ENCODE measurements at regions not wholly inside any gene's neighbourhood (a gene's known extent, or its start where the extent isn't known, plus 50 kb on each side); places are given as distances from the start of the nearest gene placed in this dataset.

- no peak for TF ChIP-seq CTCF (IDR thresholded peaks at IDR 0.05 in 4 of 5, conservative IDR thresholded peaks at IDR 0.05 in 1 of 5)
- TF ChIP-seq POLR2A (IDR thresholded peaks at IDR 0.05), result no peak
Measured at GRCh38 chr2:176892676-176893226, 319.8 kb upstream of the HNRNPA3 start.
